ENCODE measurements at regions not wholly inside any gene's neighbourhood (a gene's known extent, or its start where the extent isn't known, plus 50 kb on each side); places are given as distances from the start of the nearest gene placed in this dataset.

DNA sequence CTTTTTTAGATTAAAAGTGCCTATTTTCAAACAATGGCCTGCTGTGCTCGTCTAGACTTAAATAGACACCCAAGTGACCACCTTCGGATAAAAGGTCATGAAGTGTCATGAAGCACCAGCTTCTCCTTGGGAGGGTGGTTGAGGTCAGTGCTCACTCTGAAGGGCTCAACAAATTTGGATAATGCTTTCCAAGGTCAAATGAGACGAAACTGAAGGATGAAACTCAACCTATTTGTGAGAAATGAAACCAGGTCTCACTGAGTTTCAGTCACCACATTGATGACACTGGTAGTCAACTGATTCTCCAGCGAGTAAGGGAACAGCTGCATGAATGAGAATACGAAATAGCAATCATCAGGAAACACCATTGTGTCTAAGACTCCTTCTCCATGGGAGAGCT is 852.6 kb downstream of the NTRK3 start:
- no peak overlapping the region for H3K4ac ChIP-seq (replicated peaks; ENCODE audit: insufficient read length, low read depth, low read length)
- H3K23me2 ChIP-seq (ENCODE audit: low read depth, low read length), result no peaks in the 10 kb centered on the region; the same call in 1 of the 2 replicates
- no peak overlapping the region for H3K56ac ChIP-seq (replicated peaks; ENCODE audit: insufficient read length, low read depth, low read length)
- no peaks in the 10 kb centered on the region for H3K79me1 ChIP-seq (ENCODE audit: low read depth, low read length)
- no peak overlapping the region for H2BK12ac ChIP-seq (ENCODE audit: low read depth, low read length)
- H3K23ac ChIP-seq (ENCODE audit: insufficient read length), result no peak overlapping the region
- no peak overlapping the region for H4K5ac ChIP-seq (ENCODE audit: insufficient read length, low read depth, low read length)
- H4K91ac ChIP-seq (replicated peaks; ENCODE audit: insufficient read length, low read length), result no peak overlapping the region
- H2BK5ac ChIP-seq (ENCODE audit: low read depth, low read length), result no peak overlapping the region
- WGBS, 2 experiments (ENCODE audit: extremely low coverage in 1 of 2, insufficient coverage in 1 of 2, insufficient read length in 1 of 2, insufficient replicate concordance in 2 of 2, low coverage in 1 of 2, low lambda C conversion rate in 2 of 2, missing lambda C conversion rate in 1 of 2), result 90% methylated on average over 5 of the region's 5 CpGs; no CpG with 5 or more reads in 1 of the 2 experiments
- no peaks in the 10 kb centered on the region for H4K20me1 ChIP-seq (replicated peaks in 1 of 2; ENCODE audit: control insufficient read depth in 1 of 2, insufficient read depth in 2 of 2, low read length in 2 of 2)
- H3K4me1 ChIP-seq (replicated peaks in 1 of 4; ENCODE audit: control insufficient read depth in 3 of 4, insufficient read depth in 4 of 4, low read length in 3 of 4), result peaks cover 0 to 2% (median 0%) of the 10 kb centered on the region in 4 experiments; a peak in 1 of 7 replicates
- H3K9ac ChIP-seq (replicated peaks in 1 of 4; ENCODE audit: extremely low read depth in 1 of 4, low read depth in 3 of 4, low read length in 3 of 4), result no peak overlapping the region
- H2BK20ac ChIP-seq (ENCODE audit: low read length), result no peak overlapping the region
- no peak overlapping the region for H3K4me2 ChIP-seq (ENCODE audit: insufficient read depth in 1 of 2, low read depth in 2 of 2, low read length in 2 of 2)
- no peaks in the 10 kb centered on the region for H3K27me3 ChIP-seq (replicated peaks in 1 of 4; ENCODE audit: control insufficient read depth in 3 of 4, extremely low read depth in 1 of 4, insufficient read depth in 3 of 4, low read length in 3 of 4)
- no peaks in the 10 kb centered on the region for H3K36me3 ChIP-seq (ENCODE audit: control insufficient read depth in 2 of 4, insufficient read depth in 4 of 4, low read length in 3 of 4)
- H4K8ac ChIP-seq (ENCODE audit: extremely low read depth, insufficient read depth, low read length), result no peak overlapping the region
- POLR2A ChIA-PET (ENCODE audit: partially characterized antibody), result no interaction called here
- no peak overlapping the region for H3K14ac ChIP-seq (ENCODE audit: insufficient read length)
- H2BK15ac ChIP-seq (ENCODE audit: low read length), result no peak overlapping the region
- H3K18ac ChIP-seq (ENCODE audit: extremely low read depth, low read length), result no peak overlapping the region
- FAIRE-seq, result no peak
- no peak overlapping the region for H3K4me3 ChIP-seq (ENCODE audit: extremely low read depth in 1 of 4, insufficient read depth in 2 of 4, low read depth in 3 of 4, low read length in 4 of 4)
- no peaks in the 10 kb centered on the region for H3K79me2 ChIP-seq (ENCODE audit: control insufficient read depth in 1 of 2, insufficient read depth in 2 of 2, low read length in 2 of 2)
- H2BK120ac ChIP-seq (replicated peaks; ENCODE audit: low read depth, low read length), result no peak overlapping the region
- no peak for DNase-seq (ENCODE audit: low read depth in 1 of 2, low spot score in 2 of 2)
- H2AK5ac ChIP-seq (ENCODE audit: low read depth, low read length), result no peak overlapping the region
- no peak overlapping the region for H3K27ac ChIP-seq (ENCODE audit: low read depth, low read length)
- H3K9me3 ChIP-seq (ENCODE audit: insufficient read depth in 2 of 2, low read depth in 1 of 2, low read length in 1 of 2), result no peaks in the 10 kb centered on the region
- CTCF ChIA-PET (ENCODE audit: partially characterized antibody), result interaction anchor here (1.0 kb wide), 1 partner anchor 9 kb away, joined by 4 read pairs; no protein-coding TSS in a partner anchor
- TF ChIP-seq CREB1 (IDR thresholded peaks at IDR 0.05), result no peak
- no peak for TF ChIP-seq JUND (IDR thresholded peaks at IDR 0.05; ENCODE audit: low read length)
- TF ChIP-seq, protein P1, sequence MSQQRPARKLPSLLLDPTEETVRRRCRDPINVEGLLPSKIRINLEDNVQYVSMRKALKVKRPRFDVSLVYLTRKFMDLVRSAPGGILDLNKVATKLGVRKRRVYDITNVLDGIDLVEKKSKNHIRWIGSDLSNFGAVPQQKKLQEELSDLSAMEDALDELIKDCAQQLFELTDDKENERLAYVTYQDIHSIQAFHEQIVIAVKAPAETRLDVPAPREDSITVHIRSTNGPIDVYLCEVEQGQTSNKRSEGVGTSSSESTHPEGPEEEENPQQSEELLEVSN (IDR thresholded peaks at IDR 0.05), result no peak
- TF ChIP-seq HDAC2 (IDR thresholded peaks at IDR 0.05; ENCODE audit: borderline replicate concordance in 1 of 2, low read depth in 2 of 2, low read length in 2 of 2), result no peak
- TF ChIP-seq GABPA (IDR thresholded peaks at IDR 0.05; ENCODE audit: borderline replicate concordance, insufficient read depth, low read length), result no peak
- no peak for TF ChIP-seq ZNF274 (IDR thresholded peaks at IDR 0.05; ENCODE audit: borderline replicate concordance, extremely low read depth, low read length)
- H2AFZ ChIP-seq (ENCODE audit: low read length), result peak overlapping the region; percentile 29; the same call in 1 of the 2 replicates
